ENCODE measurements at regions not wholly inside any gene's neighbourhood (a gene's known extent, or its start where the extent isn't known, plus 50 kb on each side); places are given as distances from the start of the nearest gene placed in this dataset.

DNA sequence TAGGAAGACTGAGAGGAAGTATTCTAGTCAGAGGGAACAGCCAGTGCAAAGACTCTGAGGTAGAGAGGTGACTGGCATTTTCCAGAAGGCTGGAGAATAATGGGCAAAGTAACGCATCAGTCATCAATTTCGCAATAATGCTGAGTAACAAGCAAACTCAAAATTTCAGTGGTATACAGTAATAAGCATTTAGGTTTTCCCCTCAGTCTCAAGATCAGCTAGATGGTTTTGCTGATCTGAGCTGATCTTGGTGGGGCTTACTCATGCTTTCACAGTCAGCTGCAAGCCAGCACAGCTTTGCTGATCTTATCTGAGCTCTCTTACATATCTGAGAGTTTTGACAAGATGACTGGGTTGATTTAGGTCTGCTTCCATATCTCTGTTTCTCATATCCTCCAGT lies 108.7 kb downstream of the TSEN15 start:
- no peak for TF ChIP-seq POLR2A (IDR thresholded peaks at IDR 0.05; ENCODE audit: low read depth, low read length)
- TF ChIP-seq, protein P1, sequence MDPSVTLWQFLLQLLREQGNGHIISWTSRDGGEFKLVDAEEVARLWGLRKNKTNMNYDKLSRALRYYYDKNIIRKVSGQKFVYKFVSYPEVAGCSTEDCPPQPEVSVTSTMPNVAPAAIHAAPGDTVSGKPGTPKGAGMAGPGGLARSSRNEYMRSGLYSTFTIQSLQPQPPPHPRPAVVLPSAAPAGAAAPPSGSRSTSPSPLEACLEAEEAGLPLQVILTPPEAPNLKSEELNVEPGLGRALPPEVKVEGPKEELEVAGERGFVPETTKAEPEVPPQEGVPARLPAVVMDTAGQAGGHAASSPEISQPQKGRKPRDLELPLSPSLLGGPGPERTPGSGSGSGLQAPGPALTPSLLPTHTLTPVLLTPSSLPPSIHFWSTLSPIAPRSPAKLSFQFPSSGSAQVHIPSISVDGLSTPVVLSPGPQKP (IDR thresholded peaks at IDR 0.05; ENCODE audit: borderline replicate concordance, low read depth, low read length): no peak
- TF ChIP-seq, protein P2, sequence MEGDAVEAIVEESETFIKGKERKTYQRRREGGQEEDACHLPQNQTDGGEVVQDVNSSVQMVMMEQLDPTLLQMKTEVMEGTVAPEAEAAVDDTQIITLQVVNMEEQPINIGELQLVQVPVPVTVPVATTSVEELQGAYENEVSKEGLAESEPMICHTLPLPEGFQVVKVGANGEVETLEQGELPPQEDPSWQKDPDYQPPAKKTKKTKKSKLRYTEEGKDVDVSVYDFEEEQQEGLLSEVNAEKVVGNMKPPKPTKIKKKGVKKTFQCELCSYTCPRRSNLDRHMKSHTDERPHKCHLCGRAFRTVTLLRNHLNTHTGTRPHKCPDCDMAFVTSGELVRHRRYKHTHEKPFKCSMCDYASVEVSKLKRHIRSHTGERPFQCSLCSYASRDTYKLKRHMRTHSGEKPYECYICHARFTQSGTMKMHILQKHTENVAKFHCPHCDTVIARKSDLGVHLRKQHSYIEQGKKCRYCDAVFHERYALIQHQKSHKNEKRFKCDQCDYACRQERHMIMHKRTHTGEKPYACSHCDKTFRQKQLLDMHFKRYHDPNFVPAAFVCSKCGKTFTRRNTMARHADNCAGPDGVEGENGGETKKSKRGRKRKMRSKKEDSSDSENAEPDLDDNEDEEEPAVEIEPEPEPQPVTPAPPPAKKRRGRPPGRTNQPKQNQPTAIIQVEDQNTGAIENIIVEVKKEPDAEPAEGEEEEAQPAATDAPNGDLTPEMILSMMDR (conservative IDR thresholded peaks at IDR 0.05; ENCODE audit: low read depth, low read length): no peak
- no peak for TF ChIP-seq SMC3 (IDR thresholded peaks at IDR 0.05; ENCODE audit: low read depth, low read length)
- TF ChIP-seq NFE2L2 (IDR thresholded peaks at IDR 0.05; ENCODE audit: low read depth, low read length): peak; percentile 62
- TF ChIP-seq, protein P3, sequence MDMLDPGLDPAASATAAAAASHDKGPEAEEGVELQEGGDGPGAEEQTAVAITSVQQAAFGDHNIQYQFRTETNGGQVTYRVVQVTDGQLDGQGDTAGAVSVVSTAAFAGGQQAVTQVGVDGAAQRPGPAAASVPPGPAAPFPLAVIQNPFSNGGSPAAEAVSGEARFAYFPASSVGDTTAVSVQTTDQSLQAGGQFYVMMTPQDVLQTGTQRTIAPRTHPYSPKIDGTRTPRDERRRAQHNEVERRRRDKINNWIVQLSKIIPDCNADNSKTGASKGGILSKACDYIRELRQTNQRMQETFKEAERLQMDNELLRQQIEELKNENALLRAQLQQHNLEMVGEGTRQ (IDR thresholded peaks at IDR 0.05; ENCODE audit: low read depth, low read length): no peak
- no peak for TF ChIP-seq CHD1 (IDR thresholded peaks at IDR 0.05; ENCODE audit: low read depth, low read length)
- peak; percentile 37; the same call in 1 of the 2 replicates for TF ChIP-seq FOS (IDR thresholded peaks at IDR 0.05; ENCODE audit: low read depth, low read length)
- TF ChIP-seq RCOR1 (IDR thresholded peaks at IDR 0.05; ENCODE audit: insufficient replicate concordance, low read length): peak; percentile 73
- TF ChIP-seq BHLHE40 (IDR thresholded peaks at IDR 0.05; ENCODE audit: low read depth, low read length): no peak
- no peak for TF ChIP-seq MXI1 (IDR thresholded peaks at IDR 0.05; ENCODE audit: borderline replicate concordance, low read depth, low read length)
- TF ChIP-seq RFX5 (IDR thresholded peaks at IDR 0.05; ENCODE audit: low read depth, low read length): no peak
- TF ChIP-seq MAZ (IDR thresholded peaks at IDR 0.05; ENCODE audit: borderline replicate concordance, low read depth, low read length): no peak
